IMR-90 (cell line): ENCODE measurements at regions not wholly inside any gene's neighbourhood (a gene's known extent, or its start where the extent isn't known, plus 50 kb on each side); places are given as distances from the start of the nearest gene placed in this dataset.

Experiments used
- ATAC-seq: fragments of 200-7000 bp; cut with Tn5 transposase; 2 replicates; pipeline ENCODE4 v1.9.1; 2020; ENCODE audit warnings: low read depth, mild to moderate bottlenecking, moderate library complexity
- BruUV-seq: library from RNA; stranded (reverse); fragments of 400-500 nt; replicated peaks from 2 replicates; lab custom pipeline; 2021; lab: Mats Ljungman, UMichigan
- CTCF ChIA-PET: fragments of 300-600 bp; formaldehyde crosslinking; extraction: SDS; loops from one replicate; lab custom pipeline; 2021; ENCODE audit warnings: antibody characterized with exemption; lab: Yijun Ruan, JAX
- POLR2A ChIA-PET: fragments of 300-600 bp; sonication (Branson Sonifier 250); formaldehyde crosslinking; loops from one replicate; lab custom pipeline; 2022; ENCODE audit warnings: antibody characterized with exemption; ENCODE audit not compliant: unreplicated experiment; lab: Charles Lee
- DNase-seq: peaks from one replicate; pipeline ENCODE4 v3.0.0; 2013
- H2AFZ ChIP-seq: replicated peaks from 2 replicates; pipeline ENCODE3; 2013; ENCODE audit warnings: low read length, mild to moderate bottlenecking; ENCODE audit not compliant: poor library complexity
- H2AK5ac ChIP-seq: 2 replicates; pipeline ENCODE4 v1.6.1; 2013; ENCODE audit warnings: low read depth, low read length, inconsistent platforms
- H2AK9ac ChIP-seq: replicated peaks from 2 replicates; pipeline ENCODE3; 2013; ENCODE audit warnings: mild to moderate bottlenecking, low read depth, low read length, moderate library complexity; ENCODE audit not compliant: poor library complexity
- H2BK120ac ChIP-seq: 2 replicates; pipeline ENCODE4 v1.6.1; 2013; ENCODE audit warnings: low read depth, low read length, inconsistent platforms
- H2BK15ac ChIP-seq: 3 replicates; pipeline ENCODE4 v1.6.1; 2013; ENCODE audit warnings: low read depth, low read length, inconsistent platforms
- H2BK20ac ChIP-seq: 2 replicates; pipeline ENCODE4 v1.6.1; 2013; ENCODE audit warnings: low read depth, mild to moderate bottlenecking, inconsistent platforms, low read length, moderate library complexity
- H2BK5ac ChIP-seq: 2 replicates; pipeline ENCODE4 v1.6.1; 2013; ENCODE audit warnings: mild to moderate bottlenecking, low read depth, low read length, inconsistent platforms; ENCODE audit not compliant: poor library complexity, severe bottlenecking
- H3K14ac ChIP-seq: replicated peaks from 2 replicates; pipeline ENCODE4 v1.6.1; 2013; ENCODE audit warnings: low read depth, low read length, inconsistent platforms
- H3K18ac ChIP-seq: 2 replicates; pipeline ENCODE4 v1.6.1; 2013; ENCODE audit warnings: low read depth, low read length, control low read depth
- H3K23ac ChIP-seq: 2 replicates; pipeline ENCODE4 v1.6.1; 2013; ENCODE audit warnings: low read depth, low read length, inconsistent platforms
- H3K27ac ChIP-seq: 2 replicates; pipeline ENCODE4 v1.5.1; 2013; ENCODE audit warnings: mild to moderate bottlenecking, control low read depth, low read length; ENCODE audit not compliant: insufficient read depth
- H3K27me3 ChIP-seq: 2 replicates; pipeline ENCODE4 v1.6.1; 2013; ENCODE audit warnings: low read length; ENCODE audit not compliant: control insufficient read depth, insufficient read depth
- H3K36me3 ChIP-seq: 2 replicates; pipeline ENCODE4 v1.6.1; 2013; ENCODE audit warnings: low read length, mixed read lengths; ENCODE audit not compliant: control insufficient read depth, insufficient read depth
- H3K4ac ChIP-seq: 2 replicates; pipeline ENCODE4 v1.6.1; 2013; ENCODE audit warnings: low read depth, low read length, inconsistent platforms
- H3K4me1 ChIP-seq: 2 replicates; pipeline ENCODE4 v1.6.1; 2013; ENCODE audit warnings: low read length, mixed read lengths; ENCODE audit not compliant: control insufficient read depth, insufficient read depth
- H3K4me2 ChIP-seq: 2 replicates; pipeline ENCODE4 v1.6.1; 2013; ENCODE audit warnings: low read depth, mild to moderate bottlenecking, control low read depth, low read length, moderate library complexity
- H3K4me3 ChIP-seq: 2 replicates; pipeline ENCODE4 v1.5.1; 2013; ENCODE audit warnings: low read depth, mild to moderate bottlenecking, control low read depth, low read length, moderate library complexity; ENCODE audit not compliant: insufficient read depth
- H3K56ac ChIP-seq: 2 replicates; pipeline ENCODE4 v1.6.1; 2013; ENCODE audit warnings: low read length, inconsistent platforms; ENCODE audit not compliant: insufficient read depth; ENCODE audit errors: extremely low read depth
- H3K79me1 ChIP-seq, 2 experiments: 2 replicates each; pipeline ENCODE4 v1.6.1; 2013; ENCODE audit warnings: low read length in 2 of 2, inconsistent platforms in 1 of 2, low read depth in 1 of 2
- H3K9ac ChIP-seq: 2 replicates; pipeline ENCODE4 v1.6.1; 2013; ENCODE audit warnings: low read depth, low read length, control low read depth
- H3K9me1 ChIP-seq: 2 replicates; pipeline ENCODE4 v1.6.1; 2013; ENCODE audit warnings: low read length, inconsistent platforms; ENCODE audit not compliant: insufficient read depth
- H3K9me3 ChIP-seq: 2 replicates; pipeline ENCODE4 v1.6.1; 2013; ENCODE audit warnings: low read length; ENCODE audit not compliant: control insufficient read depth, insufficient read depth
- H4K20me1 ChIP-seq: 2 replicates; pipeline ENCODE4 v1.6.1; 2013; ENCODE audit warnings: low read length, inconsistent platforms; ENCODE audit not compliant: insufficient read depth
- H4K5ac ChIP-seq: 2 replicates; pipeline ENCODE4 v1.6.1; 2013; ENCODE audit warnings: mild to moderate bottlenecking, low read depth, low read length, control low read depth
- H4K8ac ChIP-seq, 2 experiments: 2 replicates each; pipeline ENCODE4 v1.6.1; 2013; ENCODE audit warnings: low read depth in 2 of 2, low read length in 2 of 2, control low read depth in 1 of 2, inconsistent platforms in 1 of 2
- H4K91ac ChIP-seq: 2 replicates; pipeline ENCODE4 v1.6.1; 2013; ENCODE audit warnings: low read depth, low read length, inconsistent platforms; ENCODE audit not compliant: insufficient read depth
- BHLHE40 ChIP-seq: fragments of 150-350 bp; IDR thresholded peaks from 2 replicates; pipeline ENCODE4 v1.6.1; 2016; ENCODE audit warnings: mild to moderate bottlenecking, low read depth, low read length
- CEBPB ChIP-seq: IDR thresholded peaks from 2 replicates; pipeline ENCODE4 v1.6.1; 2012; ENCODE audit warnings: low read depth, low read length, improper control_type of control experiment
- CHD1 ChIP-seq: IDR thresholded peaks from 2 replicates; pipeline ENCODE4 v1.6.1; 2012; ENCODE audit warnings: low read depth, low read length, improper control_type of control experiment
- CTCF ChIP-seq: conservative IDR thresholded peaks from 2 replicates; pipeline ENCODE4 v1.5.1; 2012; ENCODE audit warnings: mild to moderate bottlenecking, low read depth, low read length, improper control_type of control experiment
- FOS ChIP-seq: fragments of 150-350 bp; IDR thresholded peaks from 2 replicates; pipeline ENCODE4 v1.6.1; 2016; ENCODE audit warnings: low read depth, low read length
- MAFK ChIP-seq: IDR thresholded peaks from 2 replicates; pipeline ENCODE4 v1.6.1; 2012; ENCODE audit warnings: low read depth, low read length, improper control_type of control experiment
- MAZ ChIP-seq: IDR thresholded peaks from 2 replicates; pipeline ENCODE4 v1.6.1; 2012; ENCODE audit warnings: low read depth, mild to moderate bottlenecking, low read length, improper control_type of control experiment, moderate library complexity, borderline replicate concordance
- MXI1 ChIP-seq: IDR thresholded peaks from 2 replicates; pipeline ENCODE4 v1.6.1; 2012; ENCODE audit warnings: low read depth, mild to moderate bottlenecking, low read length, moderate library complexity, borderline replicate concordance
- NFE2L2 ChIP-seq: fragments of 150-350 bp; IDR thresholded peaks from 2 replicates; pipeline ENCODE4 v1.6.1; 2016; ENCODE audit warnings: low read depth, mild to moderate bottlenecking, low read length
- POLR2A ChIP-seq: IDR thresholded peaks from 2 replicates; pipeline ENCODE4 v1.6.1; 2012; ENCODE audit warnings: mild to moderate bottlenecking, low read depth, low read length
- RAD21 ChIP-seq: IDR thresholded peaks from 2 replicates; pipeline ENCODE4 v1.6.1; 2012; ENCODE audit warnings: low read length, improper control_type of control experiment
- RCOR1 ChIP-seq: IDR thresholded peaks from 2 replicates; pipeline ENCODE4 v1.6.1; 2012; ENCODE audit warnings: mild to moderate bottlenecking, low read length, improper control_type of control experiment; ENCODE audit not compliant: insufficient replicate concordance
- RFX5 ChIP-seq: IDR thresholded peaks from 2 replicates; pipeline ENCODE4 v1.8.0; 2012; ENCODE audit warnings: low read depth, mild to moderate bottlenecking, low read length, moderate library complexity
- SMC3 ChIP-seq: fragments of 150-350 bp; IDR thresholded peaks from 2 replicates; pipeline ENCODE4 v1.6.1; 2016; ENCODE audit warnings: low read depth, mild to moderate bottlenecking, antibody characterized with exemption, low read length, moderate library complexity
- USF2 ChIP-seq: fragments of 150-350 bp; IDR thresholded peaks from 2 replicates; pipeline ENCODE4 v1.6.1; 2017; ENCODE audit warnings: mild to moderate bottlenecking, antibody characterized with exemption, low read length, low read depth
- dilution Hi-C: fragments of 300-500 bp; cut with HindIII; formaldehyde crosslinking; loops from one replicate; pipeline ENCODE4 v1.14.3; 2018; ENCODE audit warnings: low sequenced_read_pairs; ENCODE audit not compliant: unreplicated experiment
- in situ Hi-C: fragments of 300-500 bp; cut with MboI; formaldehyde crosslinking; loops from 3 replicates; pipeline ENCODE4 v1.14.3; 2019; ENCODE audit warnings: low sequenced_read_pairs, inconsistent platforms, mixed read lengths
- intact Hi-C: fragments of 100-400 bp; cut with micrococcal nuclease; formaldehyde crosslinking; loops from 2 replicates; pipeline ENCODE4 v1.10.0; 2022
- TF ChIP-seq, protein P1 (sequence below): fragments of 150-350 bp; IDR thresholded peaks from 2 replicates; pipeline ENCODE4 v1.6.1; 2016; ENCODE audit warnings: low read depth, mild to moderate bottlenecking, low read length, moderate library complexity, borderline replicate concordance

GRCh38 chr3:145620486-145620885 is 540.5 kb downstream of the PLOD2 start:
- H3K79me1 ChIP-seq, result no peaks in the 10 kb centered on the region
- no peak for TF ChIP-seq MXI1
- no peak for TF ChIP-seq CEBPB
- TF ChIP-seq CHD1, result no peak
- no peak for TF ChIP-seq FOS
- TF ChIP-seq SMC3, result no peak
- TF ChIP-seq, protein P1, sequence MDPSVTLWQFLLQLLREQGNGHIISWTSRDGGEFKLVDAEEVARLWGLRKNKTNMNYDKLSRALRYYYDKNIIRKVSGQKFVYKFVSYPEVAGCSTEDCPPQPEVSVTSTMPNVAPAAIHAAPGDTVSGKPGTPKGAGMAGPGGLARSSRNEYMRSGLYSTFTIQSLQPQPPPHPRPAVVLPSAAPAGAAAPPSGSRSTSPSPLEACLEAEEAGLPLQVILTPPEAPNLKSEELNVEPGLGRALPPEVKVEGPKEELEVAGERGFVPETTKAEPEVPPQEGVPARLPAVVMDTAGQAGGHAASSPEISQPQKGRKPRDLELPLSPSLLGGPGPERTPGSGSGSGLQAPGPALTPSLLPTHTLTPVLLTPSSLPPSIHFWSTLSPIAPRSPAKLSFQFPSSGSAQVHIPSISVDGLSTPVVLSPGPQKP, result no peak
- no peak for TF ChIP-seq NFE2L2
- TF ChIP-seq MAZ, result no peak
- TF ChIP-seq CTCF, result no peak
- TF ChIP-seq BHLHE40, result no peak
- TF ChIP-seq RCOR1, result no peak
- TF ChIP-seq USF2, result no peak
- TF ChIP-seq POLR2A, result no peak
- TF ChIP-seq RFX5, result no peak
- no peak for TF ChIP-seq MAFK
- TF ChIP-seq RAD21, result no peak
- H4K5ac ChIP-seq, result no peak overlapping the region
- dilution Hi-C loops, result no loop called here
- H2BK20ac ChIP-seq, result no peak overlapping the region
- no peak overlapping the region for H4K8ac ChIP-seq
- H3K4me1 ChIP-seq, result no peaks in the 10 kb centered on the region
- in situ Hi-C loops, result no loop called here
- H4K20me1 ChIP-seq, result no peaks in the 10 kb centered on the region
- no peak overlapping the region for H2BK5ac ChIP-seq
- no peak overlapping the region for H3K4ac ChIP-seq
- ATAC-seq, result no peak
- H3K14ac ChIP-seq, result no peak overlapping the region
- H3K27ac ChIP-seq, result no peak overlapping the region
- no peak overlapping the region for H3K18ac ChIP-seq
- H3K9ac ChIP-seq, result no peak overlapping the region
- H3K4me2 ChIP-seq, result no peak overlapping the region
- POLR2A ChIA-PET, result no interaction called here
- H3K9me1 ChIP-seq, result no peaks in the 10 kb centered on the region
- intact Hi-C loops, result no loop called here
- H2BK120ac ChIP-seq, result no peak overlapping the region
- no peak for DNase-seq
- no peak overlapping the region for H2AK5ac ChIP-seq
- H2AK9ac ChIP-seq, result no peak overlapping the region
- no peak overlapping the region for H3K56ac ChIP-seq
- no TSS peak for BruUV-seq
- H3K4me3 ChIP-seq, result no peak overlapping the region
- H3K23ac ChIP-seq, result no peak overlapping the region
- H2AFZ ChIP-seq, result no peak overlapping the region
- CTCF ChIA-PET, result no interaction called here
- no peaks in the 10 kb centered on the region for H3K36me3 ChIP-seq
- peaks cover 11% of the 10 kb centered on the region for H3K9me3 ChIP-seq
- H4K91ac ChIP-seq, result no peak overlapping the region
- no peak overlapping the region for H2BK15ac ChIP-seq
- no peaks in the 10 kb centered on the region for H3K27me3 ChIP-seq
